Cardiac fibroblast (primary cell): ENCODE measurements at regions not wholly inside any gene's neighbourhood (a gene's known extent, or its start where the extent isn't known, plus 50 kb on each side); places are given as distances from the start of the nearest gene placed in this dataset.

Experiments used
- DNase-seq, 2 donors: peaks; one replicate each; pipeline versions ENCODE4 v3.0.0 to v3.0.0-alpha.2; 2010; ENCODE audit warnings: low read depth in 2 of 2
- H3K4me3 ChIP-seq, 2 donors: replicated peaks in 1 of 2; 1 replicate in 1 of 2; 2 replicates in 1 of 2; pipeline ENCODE4 v1.5.1; 2011; ENCODE audit warnings: low read depth in 2 of 2, low read length in 2 of 2, mild to moderate bottlenecking in 2 of 2, moderate library complexity in 1 of 2
- TF ChIP-seq, protein P1 (sequence below): IDR thresholded peaks from one replicate; pipeline ENCODE4 v1.5.1; 2011; ENCODE audit warnings: low read depth, mild to moderate bottlenecking, low read length, inconsistent platforms

DNA sequence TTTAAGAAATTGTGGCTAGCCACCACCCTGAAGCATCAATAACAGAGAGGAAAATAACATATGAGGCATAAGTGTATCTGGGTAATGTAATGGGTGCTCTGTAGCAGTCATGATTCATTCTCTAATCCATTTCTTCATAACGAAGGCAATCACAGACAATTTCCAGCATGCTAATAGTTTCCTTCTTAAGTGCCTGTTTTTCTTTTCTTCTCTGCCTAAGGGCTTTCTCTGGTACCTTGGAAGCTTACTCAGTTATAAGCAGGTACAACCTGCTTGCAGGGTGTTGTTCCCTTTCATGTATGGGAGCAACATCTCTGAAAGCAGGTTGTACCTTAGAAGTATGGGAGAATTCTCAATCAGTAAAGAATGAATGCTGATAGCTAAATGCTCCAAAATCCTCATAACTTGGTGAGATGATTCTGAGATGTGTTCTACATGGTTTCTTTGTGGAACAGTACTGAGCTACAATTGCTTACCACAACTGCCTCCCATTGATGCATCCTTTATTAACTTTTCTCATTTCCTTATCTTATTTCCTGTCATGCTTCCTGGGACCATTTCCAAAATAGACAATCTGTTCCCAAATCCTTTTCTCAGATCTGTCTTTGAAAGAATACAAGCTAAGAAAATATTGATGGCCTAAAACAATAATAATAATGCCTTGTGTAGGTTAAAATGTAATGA is 247.6 kb downstream of the PAPSS1 start:
- TF ChIP-seq, protein P1, sequence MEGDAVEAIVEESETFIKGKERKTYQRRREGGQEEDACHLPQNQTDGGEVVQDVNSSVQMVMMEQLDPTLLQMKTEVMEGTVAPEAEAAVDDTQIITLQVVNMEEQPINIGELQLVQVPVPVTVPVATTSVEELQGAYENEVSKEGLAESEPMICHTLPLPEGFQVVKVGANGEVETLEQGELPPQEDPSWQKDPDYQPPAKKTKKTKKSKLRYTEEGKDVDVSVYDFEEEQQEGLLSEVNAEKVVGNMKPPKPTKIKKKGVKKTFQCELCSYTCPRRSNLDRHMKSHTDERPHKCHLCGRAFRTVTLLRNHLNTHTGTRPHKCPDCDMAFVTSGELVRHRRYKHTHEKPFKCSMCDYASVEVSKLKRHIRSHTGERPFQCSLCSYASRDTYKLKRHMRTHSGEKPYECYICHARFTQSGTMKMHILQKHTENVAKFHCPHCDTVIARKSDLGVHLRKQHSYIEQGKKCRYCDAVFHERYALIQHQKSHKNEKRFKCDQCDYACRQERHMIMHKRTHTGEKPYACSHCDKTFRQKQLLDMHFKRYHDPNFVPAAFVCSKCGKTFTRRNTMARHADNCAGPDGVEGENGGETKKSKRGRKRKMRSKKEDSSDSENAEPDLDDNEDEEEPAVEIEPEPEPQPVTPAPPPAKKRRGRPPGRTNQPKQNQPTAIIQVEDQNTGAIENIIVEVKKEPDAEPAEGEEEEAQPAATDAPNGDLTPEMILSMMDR, result no peak
- no peak for DNase-seq
- no peak overlapping the region for H3K4me3 ChIP-seq

DNA sequence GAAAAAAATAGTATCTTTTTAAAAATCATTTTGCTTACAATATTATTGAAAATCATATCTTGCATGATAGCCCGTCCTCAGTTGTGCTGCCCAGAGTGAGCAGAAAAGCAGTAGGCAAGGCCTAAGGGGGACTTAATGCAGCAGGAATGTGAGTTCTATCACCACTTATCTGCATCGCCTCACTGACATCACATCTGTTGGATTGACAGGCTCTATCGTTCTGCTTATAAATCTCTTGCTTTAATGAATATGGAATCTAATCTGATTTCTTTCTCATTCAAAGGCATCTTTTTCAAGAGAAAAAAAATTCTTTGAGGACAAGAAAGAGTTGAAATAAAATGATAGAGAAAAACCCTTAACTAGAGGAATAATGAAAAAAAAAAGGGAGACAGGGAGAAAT is 249.9 kb downstream of the PAPSS1 start:
- DNase-seq, result no peak
- TF ChIP-seq, protein P1, result no peak
- H3K4me3 ChIP-seq, result no peak overlapping the region

DNA sequence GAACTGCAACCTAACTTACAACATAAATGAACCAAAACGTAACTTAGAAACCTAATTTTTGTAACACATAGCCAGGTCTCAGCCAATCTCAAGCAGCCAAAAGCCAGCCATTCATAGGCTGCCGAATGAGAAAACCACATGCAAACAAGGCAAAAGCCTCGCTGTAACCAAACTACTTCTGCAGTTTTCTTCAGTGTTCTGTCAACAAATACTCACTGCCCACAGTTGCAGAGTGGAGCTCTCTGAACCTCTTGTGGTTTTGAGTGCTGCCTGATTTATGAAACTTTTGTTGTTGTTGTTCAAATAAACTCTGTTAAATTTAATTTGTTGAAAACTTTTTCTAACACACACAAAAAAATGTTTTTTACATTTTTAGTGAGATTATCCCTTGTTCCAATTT is 251.2 kb downstream of the PAPSS1 start:
- no peak overlapping the region for H3K4me3 ChIP-seq
- TF ChIP-seq, protein P1, result no peak
- DNase-seq, result no peak

DNA sequence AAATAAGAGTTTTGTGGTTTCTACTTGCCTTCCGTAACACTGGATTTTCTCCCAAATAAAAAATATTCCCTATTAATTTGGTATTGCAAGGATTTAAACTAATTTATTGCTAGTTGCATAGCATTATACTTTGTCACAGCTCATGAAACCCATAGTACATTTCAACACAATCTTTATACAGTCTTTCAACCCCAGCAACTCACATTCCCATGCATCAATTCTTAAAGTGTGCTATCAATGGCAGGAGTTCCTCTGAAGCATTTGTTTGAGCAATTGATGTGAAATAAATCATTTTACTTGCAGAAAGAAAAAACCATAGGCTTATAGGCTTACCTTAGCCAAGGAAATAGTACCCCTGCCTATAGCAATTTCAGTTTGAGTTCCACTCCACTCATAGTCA is 251.9 kb downstream of the PAPSS1 start:
- no peak overlapping the region for H3K4me3 ChIP-seq
- no peak for DNase-seq
- TF ChIP-seq, protein P1, result no peak

DNA sequence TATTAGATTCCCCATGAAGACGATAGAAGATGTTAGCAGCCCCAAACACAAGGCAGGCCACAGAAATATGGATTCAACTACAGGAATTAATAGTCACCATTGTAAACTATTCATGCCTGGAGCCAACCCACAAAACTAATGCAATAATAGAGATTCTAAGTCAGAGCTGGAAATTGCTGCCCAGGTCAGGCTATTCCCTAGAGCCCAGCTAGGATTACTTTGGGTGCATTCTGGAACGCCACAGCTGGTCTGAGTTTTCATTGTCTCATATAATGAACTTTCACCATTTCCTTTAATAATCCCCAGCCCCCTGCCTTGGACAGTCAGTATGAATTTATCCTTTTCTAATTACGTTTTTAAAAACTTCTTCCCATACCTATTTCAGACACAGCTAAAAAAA is 252.6 kb downstream of the PAPSS1 start:
- no peak for DNase-seq
- TF ChIP-seq, protein P1, result no peak
- H3K4me3 ChIP-seq, result no peak overlapping the region

DNA sequence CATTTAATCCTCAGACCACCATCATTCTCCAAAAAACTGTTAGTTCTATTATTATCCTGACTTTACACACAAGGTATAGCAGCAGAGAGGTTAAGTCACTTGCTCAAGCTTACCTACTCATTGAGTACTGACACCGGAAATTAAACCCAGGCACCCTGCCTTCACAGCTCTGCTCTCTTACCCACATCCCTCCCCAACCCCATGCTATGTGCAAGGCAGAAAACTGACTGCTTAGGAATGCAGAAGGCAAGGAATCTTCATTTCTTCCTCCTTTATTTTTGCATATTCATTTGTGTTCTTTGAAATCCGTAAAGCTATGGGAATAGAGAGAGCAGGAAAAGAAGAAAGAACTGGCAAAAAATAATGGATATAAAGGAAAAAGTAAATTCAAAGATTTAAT is 261.8 kb downstream of the PAPSS1 start:
- no peak for DNase-seq
- H3K4me3 ChIP-seq, result no peak overlapping the region
- TF ChIP-seq, protein P1, result no peak

DNA sequence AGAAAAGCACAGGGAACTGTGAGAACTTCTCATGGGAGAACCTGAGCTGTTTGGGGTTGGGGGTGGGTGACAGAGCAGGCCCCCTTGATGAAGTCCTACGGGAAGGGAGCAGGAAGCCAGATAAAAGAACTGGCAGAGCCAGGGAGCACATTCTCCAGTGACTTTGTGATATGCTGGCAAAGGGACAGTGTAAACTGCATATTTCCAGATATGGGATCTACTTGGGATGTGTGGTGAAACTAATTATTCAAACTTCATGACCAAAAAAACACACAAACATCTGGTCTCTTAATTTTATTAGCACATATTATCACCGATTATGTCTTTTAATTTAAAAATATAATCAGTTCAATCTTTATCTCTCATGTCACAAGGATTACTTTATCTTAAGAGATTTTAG is 266.0 kb downstream of the PAPSS1 start:
- DNase-seq, result peak in 1 of 2 donors; percentile 2
- no peak overlapping the region for H3K4me3 ChIP-seq
- TF ChIP-seq, protein P1, result no peak
